Left lung (tissue), 4 donors: ENCODE measurements at regions not wholly inside any gene's neighbourhood (a gene's known extent, or its start where the extent isn't known, plus 50 kb on each side); places are given as distances from the start of the nearest gene placed in this dataset.

Source experiments
- ATAC-seq: fragments of 200-7000 bp; cut with Tn5 transposase; one replicate; pipeline ENCODE4 v1.9.1; 2020; ENCODE audit warnings: moderate library complexity
- DNase-seq, 4 donors: peaks; one replicate each; pipeline ENCODE4 v3.0.0-alpha.2; 2013 to 2020
- H3K27ac ChIP-seq, 2 donors: fragments of 200-600 bp; sonication (generic) in 1 of 2; one replicate each; pipeline versions ENCODE4 v1.5.0 to v1.8.0; 2020 to 2021
- H3K27me3 ChIP-seq, 2 donors: fragments of 200-600 bp; sonication (generic) in 1 of 2; one replicate each; pipeline versions ENCODE4 v1.5.0 to v1.8.0; 2020 to 2021
- H3K36me3 ChIP-seq, 2 donors: fragments of 200-600 bp; sonication (generic) in 1 of 2; one replicate each; pipeline versions ENCODE4 v1.5.0 to v1.8.0; 2020 to 2021
- H3K4me1 ChIP-seq, 2 donors: fragments of 200-600 bp; one replicate each; pipeline ENCODE4 v1.8.0; 2021
- H3K4me3 ChIP-seq, 2 donors: fragments of 200-600 bp; sonication (generic) in 1 of 2; one replicate each; pipeline versions ENCODE4 v1.5.0 to v1.8.0; 2020 to 2021; ENCODE audit warnings: mild to moderate bottlenecking in 1 of 2
- H3K9me3 ChIP-seq, 2 donors: fragments of 200-600 bp; sonication (generic) in 1 of 2; one replicate each; pipeline versions ENCODE4 v1.5.0 to v1.8.0; 2020 to 2021
- CTCF ChIP-seq, 2 donors: fragments of 200-600 bp; sonication (generic) in 1 of 2; IDR thresholded peaks; one replicate each; pipeline versions ENCODE4 v1.5.0 to v1.8.0; 2021; ENCODE audit warnings: antibody characterized with exemption in 2 of 2
- intact Hi-C, 2 donors: fragments of 100-400 bp; cut with DNase I; formaldehyde crosslinking; loops; one replicate each; pipeline versions ENCODE4 v1.11.2 to v1.14.2; 2022
- donor health status: DM: no; HTN: yes; CAD: no.
- donor health status: DM: no; HTN: no; CAD: no.

- TF ChIP-seq CTCF (IDR thresholded peaks at IDR 0.05): no peak
- intact Hi-C loops: no loop called here
Measured at GRCh38 chr9:118957585-118957984, 411.6 kb downstream of the BRINP1 start.

GRCh38 chr9:118959366-118959765, 409.9 kb downstream of the BRINP1 start:
- Histone ChIP-seq H3K4me3 (no peak overlapping the region), H3K27ac (no peak overlapping the region), H3K36me3 (no peaks in the 10 kb centered on the region), H3K9me3 (no peaks in the 10 kb centered on the region), H3K4me1 (no peaks in the 10 kb centered on the region), H3K27me3 (no peaks in the 10 kb centered on the region)
- DNase-seq: no peak
- no peak for TF ChIP-seq CTCF (IDR thresholded peaks at IDR 0.05)
- ATAC-seq: no peak
- intact Hi-C loops: no loop called here

More at GRCh38 chr9:118957585-118957984, 411.6 kb downstream of the BRINP1 start:
- Histone ChIP-seq H3K9me3 (no peaks in the 10 kb centered on the region), H3K27ac (no peak overlapping the region), H3K36me3 (no peaks in the 10 kb centered on the region), H3K4me1 (no peaks in the 10 kb centered on the region), H3K4me3 (no peak overlapping the region), H3K27me3 (no peaks in the 10 kb centered on the region)
- no peak for ATAC-seq
- no peak for DNase-seq

GRCh38 chr9:118961857-118962256, 407.4 kb downstream of the BRINP1 start:
- Histone ChIP-seq H3K27ac (no peak overlapping the region), H3K9me3 (no peaks in the 10 kb centered on the region), H3K36me3 (no peaks in the 10 kb centered on the region), H3K4me3 (no peak overlapping the region), H3K27me3 (no peaks in the 10 kb centered on the region), H3K4me1 (no peaks in the 10 kb centered on the region)
- ATAC-seq (peak; percentile 83), DNase-seq (no peak)
- intact Hi-C loops: no loop called here
- TF ChIP-seq CTCF (IDR thresholded peaks at IDR 0.05): no peak

- Histone ChIP-seq H3K27me3 (no peaks in the 10 kb centered on the region), H3K9me3 (no peaks in the 10 kb centered on the region), H3K36me3 (no peaks in the 10 kb centered on the region), H3K4me3 (no peak overlapping the region), H3K4me1 (no peaks in the 10 kb centered on the region), H3K27ac (no peak overlapping the region)
- intact Hi-C loops: no loop called here
- no peak for TF ChIP-seq CTCF (IDR thresholded peaks at IDR 0.05)
- DNase-seq (no peak), ATAC-seq (no peak)
Measured at GRCh38 chr9:118962426-118962825, 406.8 kb downstream of the BRINP1 start.

- Histone ChIP-seq H3K9me3 (no peaks in the 10 kb centered on the region), H3K27ac (no peak overlapping the region), H3K27me3 (no peaks in the 10 kb centered on the region), H3K4me1 (no peaks in the 10 kb centered on the region), H3K4me3 (no peak overlapping the region), H3K36me3 (no peaks in the 10 kb centered on the region)
- ATAC-seq (no peak), DNase-seq (no peak)
- TF ChIP-seq CTCF (IDR thresholded peaks at IDR 0.05): no peak
- intact Hi-C loops: no loop called here
Measured at GRCh38 chr9:118963674-118964073, 405.6 kb downstream of the BRINP1 start.
